Neural progenitor cell (in vitro differentiated cells): ENCODE measurements at regions not wholly inside any gene's neighbourhood (a gene's known extent, or its start where the extent isn't known, plus 50 kb on each side); places are given as distances from the start of the nearest gene placed in this dataset.

Experiments used
- DNase-seq: peaks from one replicate; pipeline ENCODE4 v3.0.0-alpha.2; 2016; ENCODE audit warnings: low spot score
- H2AFZ ChIP-seq: fragments of 200-600 bp; sonication (generic); replicated peaks from 2 replicates; pipeline ENCODE4 v1.6.1; 2016; ENCODE audit warnings: antibody characterized with exemption
- H3F3A ChIP-seq: fragments of 200-600 bp; sonication (generic); 2 replicates; pipeline ENCODE4 v1.6.1; 2016; ENCODE audit warnings: antibody characterized with exemption, low read depth
- H3K27ac ChIP-seq: fragments of 200-600 bp; sonication (generic); 2 replicates; pipeline ENCODE4 v1.5.1; 2016; ENCODE audit warnings: mild to moderate bottlenecking
- H3K27me3 ChIP-seq: fragments of 200-600 bp; sonication (generic); 2 replicates; pipeline ENCODE4 v1.6.1; 2016; ENCODE audit warnings: mild to moderate bottlenecking, moderate library complexity
- H3K36me3 ChIP-seq: fragments of 200-600 bp; sonication (generic); 2 replicates; pipeline ENCODE4 v1.5.1; 2016
- H3K4me1 ChIP-seq: fragments of 200-600 bp; sonication (generic); 2 replicates; pipeline ENCODE4 v1.6.1; 2016; ENCODE audit warnings: mixed run types
- H3K4me2 ChIP-seq: fragments of 200-600 bp; sonication (generic); 2 replicates; pipeline ENCODE4 v1.6.1; 2016
- H3K4me3 ChIP-seq: fragments of 200-600 bp; sonication (generic); 2 replicates; pipeline ENCODE4 v1.5.1; 2016
- H3K79me2 ChIP-seq: fragments of 200-600 bp; sonication (generic); 2 replicates; pipeline ENCODE4 v1.6.1; 2016; ENCODE audit warnings: low read depth
- H3K9ac ChIP-seq: fragments of 200-600 bp; sonication (generic); 2 replicates; pipeline ENCODE4 v1.6.1; 2016
- H3K9me3 ChIP-seq: fragments of 200-600 bp; sonication (generic); 2 replicates; pipeline ENCODE4 v1.5.1; 2016; ENCODE audit warnings: low read depth
- H4K20me1 ChIP-seq: fragments of 200-600 bp; sonication (generic); 2 replicates; pipeline ENCODE4 v1.6.1; 2016; ENCODE audit warnings: low read depth
- H3K27ac Mint-ChIP-seq: 3 replicates; pipeline ENCODE4 v1.8.0; 2021; ENCODE audit warnings: mixed read lengths
- H3K27me3 Mint-ChIP-seq: 2 replicates; pipeline ENCODE4 v1.8.0; 2022; ENCODE audit warnings: low read depth, mild to moderate bottlenecking, inconsistent platforms, moderate library complexity, mixed read lengths; ENCODE audit not compliant: insufficient read depth
- H3K36me3 Mint-ChIP-seq: 3 replicates; pipeline ENCODE4 v1.8.0; 2021; ENCODE audit warnings: mixed read lengths
- H3K4me1 Mint-ChIP-seq: 3 replicates; pipeline ENCODE4 v1.8.0; 2021; ENCODE audit warnings: mixed read lengths
- H3K4me3 Mint-ChIP-seq: 3 replicates; pipeline ENCODE4 v1.8.0; 2021; ENCODE audit warnings: mild to moderate bottlenecking, moderate library complexity, mixed read lengths
- H3K9me3 Mint-ChIP-seq: 3 replicates; pipeline ENCODE4 v1.8.0; 2020; ENCODE audit warnings: mixed read lengths
- CTCF ChIP-seq: fragments of 200-600 bp; sonication (generic); IDR thresholded peaks from 2 replicates; pipeline ENCODE4 v1.5.1; 2017; ENCODE audit warnings: antibody characterized with exemption, mild to moderate bottlenecking
- EZH2 ChIP-seq: fragments of 200-600 bp; sonication (generic); IDR thresholded peaks from 2 replicates; pipeline ENCODE4 v1.6.1; 2017; ENCODE audit warnings: antibody characterized with exemption, mild to moderate bottlenecking, moderate library complexity
- EZH2phosphoT487 ChIP-seq: fragments of 200-600 bp; sonication (generic); IDR thresholded peaks from 2 replicates; pipeline ENCODE4 v1.6.1; 2017; ENCODE audit warnings: antibody characterized with exemption

- DNase-seq: no peak
Observed at GRCh38 chr10:21437770-21438382, 87.6 kb downstream of the SKIDA1 start.

GRCh38 chr10:21432266-21432665 is 93.2 kb downstream of the SKIDA1 start:
- no peaks in the 10 kb centered on the region for H3K4me1 ChIP-seq
- Mint-ChIP-seq H3K9me3 (peaks cover 27% of the 10 kb centered on the region), H3K36me3 (peaks cover 4% of the 10 kb centered on the region), H3K27me3 (peaks cover 15% of the 10 kb centered on the region), H3K4me1 (peaks cover 6% of the 10 kb centered on the region), H3K4me3 (no peak overlapping the region), H3K27ac (no peak overlapping the region)
- no peak overlapping the region for H3K4me2 ChIP-seq
- no peak overlapping the region for H3K27ac ChIP-seq
- H2AFZ ChIP-seq: no peak overlapping the region
- H3F3A ChIP-seq: no peaks in the 10 kb centered on the region
- no peaks in the 10 kb centered on the region for H3K79me2 ChIP-seq
- no peaks in the 10 kb centered on the region for H4K20me1 ChIP-seq
- no peak for DNase-seq
- no peak overlapping the region for H3K4me3 ChIP-seq
- TF ChIP-seq EZH2: no peak
- no peak for TF ChIP-seq CTCF
- TF ChIP-seq EZH2phosphoT487: no peak
- H3K27me3 ChIP-seq: no peaks in the 10 kb centered on the region
- no peaks in the 10 kb centered on the region for H3K36me3 ChIP-seq
- H3K9ac ChIP-seq: no peak overlapping the region
- peaks cover 10% of the 10 kb centered on the region for H3K9me3 ChIP-seq

More at GRCh38 chr10:21437770-21438382, 87.6 kb downstream of the SKIDA1 start:
- Mint-ChIP-seq H3K27ac (no peak overlapping the region), H3K4me1 (peaks cover 2% of the 10 kb centered on the region), H3K4me3 (no peak overlapping the region), H3K9me3 (no peaks in the 10 kb centered on the region), H3K36me3 (no peaks in the 10 kb centered on the region), H3K27me3 (peaks cover 2% of the 10 kb centered on the region)
- Histone ChIP-seq H2AFZ (no peak overlapping the region), H4K20me1 (no peaks in the 10 kb centered on the region), H3K9me3 (no peaks in the 10 kb centered on the region), H3F3A (no peaks in the 10 kb centered on the region), H3K27me3 (no peaks in the 10 kb centered on the region), H3K4me1 (no peaks in the 10 kb centered on the region), H3K4me3 (no peak overlapping the region), H3K9ac (no peak overlapping the region), H3K4me2 (no peak overlapping the region), H3K27ac (no peak overlapping the region), H3K36me3 (no peaks in the 10 kb centered on the region), H3K79me2 (no peaks in the 10 kb centered on the region)
- no peak for TF ChIP-seq CTCF
- TF ChIP-seq EZH2: no peak
- TF ChIP-seq EZH2phosphoT487: no peak

- no peaks in the 10 kb centered on the region for H3F3A ChIP-seq
- H3K27me3 ChIP-seq: no peaks in the 10 kb centered on the region
- no peak overlapping the region for H3K27ac ChIP-seq
Observed at GRCh38 chr10:21431799-21432198, 93.7 kb downstream of the SKIDA1 start.

More at GRCh38 chr10:21431799-21432198, 93.7 kb downstream of the SKIDA1 start:
- DNase-seq: no peak
- H3K79me2 ChIP-seq: no peaks in the 10 kb centered on the region
- H3K9me3 ChIP-seq: peaks cover 10% of the 10 kb centered on the region
- H3K4me2 ChIP-seq: no peak overlapping the region
- H3K36me3 ChIP-seq: no peaks in the 10 kb centered on the region
- no peaks in the 10 kb centered on the region for H4K20me1 ChIP-seq
- H3K4me1 ChIP-seq: no peaks in the 10 kb centered on the region
- peaks cover 15% of the 10 kb centered on the region for H3K27me3 Mint-ChIP-seq
- H2AFZ ChIP-seq: no peak overlapping the region
- no peak overlapping the region for H3K4me3 ChIP-seq
- peaks cover 6% of the 10 kb centered on the region for H3K4me1 Mint-ChIP-seq
- peaks cover 31% of the 10 kb centered on the region for H3K9me3 Mint-ChIP-seq
- no peak overlapping the region for H3K27ac Mint-ChIP-seq
- no peak overlapping the region for H3K9ac ChIP-seq
- TF ChIP-seq CTCF (no peak), EZH2phosphoT487 (no peak)
- no peak overlapping the region for H3K4me3 Mint-ChIP-seq
- H3K36me3 Mint-ChIP-seq: peaks cover 4% of the 10 kb centered on the region
